ENCODE measurements at regions not wholly inside any gene's neighbourhood (a gene's known extent, or its start where the extent isn't known, plus 50 kb on each side); places are given as distances from the start of the nearest gene placed in this dataset.
"Not testable (repeated sequence)": the region's sequence is repeated elsewhere in the genome, so short reads cannot be mapped to it uniquely, and the experiment has no call there.

DNA sequence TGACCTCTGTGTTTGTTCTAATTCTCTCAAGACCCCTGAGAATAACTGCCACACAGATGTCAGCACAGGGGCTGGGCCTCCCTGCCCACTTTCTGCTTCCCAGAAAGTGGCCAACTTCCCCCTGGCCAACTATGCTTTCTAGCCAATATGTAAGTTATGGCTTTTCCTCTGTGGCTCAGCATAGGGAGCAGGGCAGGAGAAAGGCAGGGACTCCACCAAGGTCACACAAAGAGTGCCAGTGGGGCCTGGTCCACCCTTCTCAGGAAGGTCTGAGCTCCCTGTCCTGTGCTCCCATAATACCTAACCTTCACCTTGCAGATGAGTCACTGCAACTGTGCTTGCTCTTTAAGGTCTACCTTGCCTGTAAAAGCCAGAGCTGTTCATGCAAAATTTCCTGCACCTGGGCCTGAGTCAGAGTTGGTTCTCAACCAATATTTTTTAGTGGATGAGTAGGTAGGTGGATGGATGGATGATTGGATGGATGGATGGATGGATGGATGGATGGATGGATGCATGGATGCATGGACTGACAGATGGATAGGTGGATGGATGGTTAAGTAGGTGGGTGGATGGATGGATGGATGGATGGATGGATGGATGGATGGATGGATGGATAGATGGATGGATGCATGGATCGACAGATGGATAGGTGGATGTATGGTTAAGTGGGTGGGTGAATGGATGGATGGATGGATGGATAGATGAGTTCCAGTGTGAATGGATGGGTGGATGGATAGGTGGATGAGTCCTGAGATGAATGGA, 64.2 kb downstream of the DIO3 start:
- no peaks in the 10 kb centered on the region; a peak in 1 of 22 replicates for H4K20me1 ChIP-seq
- no peaks in the 10 kb centered on the region for H3K36me3 ChIP-seq
- H3K4me3 ChIP-seq = no peak overlapping the region
- TF ChIP-seq Cebpa-rat (IDR thresholded peaks at IDR 0.05) = no peak
- no peaks in the 10 kb centered on the region for H3K9me3 ChIP-seq (replicated peaks in 1 of 11)
- peaks cover 0 to 5% (median 0%) of the 10 kb centered on the region in 11 experiments; a peak in 1 of 22 replicates for H3K27me3 ChIP-seq
- no peak overlapping the region for H3K4me2 ChIP-seq
- H3K4me1 ChIP-seq = peaks cover 5 to 32% (median 28%) of the 10 kb centered on the region in 10 experiments
- no peak overlapping the region for H3K9ac ChIP-seq
- H3K27ac ChIP-seq = no peak overlapping the region

DNA sequence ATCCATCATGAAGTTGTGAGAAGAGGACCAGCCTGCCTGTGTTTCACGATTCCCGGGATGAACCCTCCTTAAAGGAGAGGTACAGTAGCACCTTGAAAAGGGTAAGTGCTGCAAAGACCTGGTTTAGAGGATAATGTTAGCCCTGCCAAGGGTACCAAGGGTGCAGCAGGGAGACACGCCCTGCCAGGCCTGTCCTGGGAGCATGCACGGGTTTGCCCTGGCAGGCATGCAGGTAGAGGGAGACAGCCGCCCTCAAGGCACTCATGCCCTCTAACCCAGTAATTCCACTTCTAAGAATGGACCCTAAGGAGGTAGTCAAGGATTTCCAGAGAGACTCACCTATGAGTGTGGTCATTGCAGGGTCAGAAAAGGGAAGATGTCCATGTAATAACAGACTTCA, 65.0 kb downstream of the DIO3 start:
- Histone ChIP-seq H3K27me3 (peaks cover 0 to 5% (median 0%) of the 10 kb centered on the region in 11 experiments; a peak in 1 of 22 replicates), H3K4me1 (peaks cover 5 to 29% (median 28%) of the 10 kb centered on the region in 10 experiments), H3K4me2 (no peak overlapping the region), H3K36me3 (no peaks in the 10 kb centered on the region), H4K20me1 (no peaks in the 10 kb centered on the region; a peak in 1 of 22 replicates), H3K9me3 (replicated peaks in 1 of 11) (no peaks in the 10 kb centered on the region), H3K27ac (no peak overlapping the region), H3K4me3 (no peak overlapping the region), H3K9ac (no peak overlapping the region)
- TF ChIP-seq Cebpa-rat (IDR thresholded peaks at IDR 0.05) = no peak

GRCh38 chr14:101627915-101628262, 66.6 kb downstream of the DIO3 start:
- peak overlapping the region; percentile 64 to 95 (median 71) for H3K4me2 ChIP-seq
- peak overlapping the region in 3 of 10 experiments; percentile 31 to 41 (median 34); a peak in 4 of 20 replicates for H3K4me3 ChIP-seq
- no peak for TF ChIP-seq Cebpa-rat (IDR thresholded peaks at IDR 0.05)
- peaks cover 0 to 5% (median 0%) of the 10 kb centered on the region in 11 experiments; a peak in 1 of 22 replicates for H3K27me3 ChIP-seq
- no peak overlapping the region; a peak in 1 of 22 replicates for H3K27ac ChIP-seq
- peak overlapping the region in 4 of 11 experiments; percentile 5 to 49 (median 18); a peak in 5 of 22 replicates for H3K9ac ChIP-seq
- H4K20me1 ChIP-seq = no peaks in the 10 kb centered on the region; a peak in 1 of 22 replicates
- H3K4me1 ChIP-seq = peaks cover 8 to 16% (median 15%) of the 10 kb centered on the region in 10 experiments
- no peaks in the 10 kb centered on the region for H3K36me3 ChIP-seq
- no peaks in the 10 kb centered on the region for H3K9me3 ChIP-seq (replicated peaks in 1 of 11)

GRCh38 chr14:101628471-101628966, 67.2 kb downstream of the DIO3 start:
- no peak for TF ChIP-seq Cebpa-rat (IDR thresholded peaks at IDR 0.05)
- H3K27me3 ChIP-seq = peaks cover 0 to 5% (median 0%) of the 10 kb centered on the region in 11 experiments; a peak in 1 of 22 replicates
- peak overlapping the region; percentile 64 to 95 (median 71) for H3K4me2 ChIP-seq
- H3K27ac ChIP-seq = peak overlapping the region in 1 of 11 experiments; percentile 20; a peak in 1 of 22 replicates
- H3K4me1 ChIP-seq = peaks cover 11 to 19% (median 15%) of the 10 kb centered on the region in 10 experiments
- H3K9ac ChIP-seq = peak overlapping the region in 4 of 11 experiments; percentile 9 to 55 (median 28); a peak in 3 of 22 replicates
- peak overlapping the region in 3 of 10 experiments; percentile 31 to 41 (median 34); a peak in 4 of 20 replicates for H3K4me3 ChIP-seq
- no peaks in the 10 kb centered on the region for H3K36me3 ChIP-seq
- H4K20me1 ChIP-seq = no peaks in the 10 kb centered on the region; a peak in 1 of 22 replicates
- H3K9me3 ChIP-seq (replicated peaks in 1 of 11) = no peaks in the 10 kb centered on the region

DNA sequence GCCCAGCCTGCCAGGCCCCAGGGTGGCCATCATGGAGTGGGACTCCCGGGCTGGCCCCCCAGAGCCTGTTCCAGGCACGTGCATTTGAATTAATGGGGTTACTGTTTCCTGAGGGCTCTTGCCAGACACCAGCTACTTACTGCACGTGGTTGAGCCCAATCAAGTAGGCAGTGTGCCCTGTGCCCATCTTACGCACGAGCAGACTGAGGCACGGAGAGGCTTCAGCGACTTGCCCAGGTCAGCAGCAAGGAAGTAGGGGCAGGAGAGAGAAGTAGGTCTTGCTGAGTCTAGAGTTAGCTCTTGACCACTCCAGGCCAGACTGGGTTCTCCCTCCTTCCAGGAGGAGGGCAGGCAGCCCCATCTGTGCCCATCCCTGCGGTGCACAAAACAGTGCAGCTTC, 67.7 kb downstream of the DIO3 start:
- Histone ChIP-seq H3K4me1 (peaks cover 11 to 21% (median 16%) of the 10 kb centered on the region in 10 experiments), H3K9ac (peak overlapping the region in 3 of 11 experiments; percentile 13 to 55 (median 43); a peak in 2 of 22 replicates), H3K9me3 (replicated peaks in 1 of 11) (no peaks in the 10 kb centered on the region), H3K4me3 (no peak overlapping the region), H3K4me2 (peak overlapping the region in 10 of 11 experiments; percentile 64 to 95 (median 72); a peak in 14 of 22 replicates), H4K20me1 (no peaks in the 10 kb centered on the region; a peak in 1 of 22 replicates), H3K27ac (0 out of 22 replicates have a peak overlapping the region, but pooled peaks of 1 of the 11 experiments have one; percentile 20), H3K36me3 (no peaks in the 10 kb centered on the region), H3K27me3 (peaks cover 0 to 5% (median 0%) of the 10 kb centered on the region in 11 experiments; a peak in 1 of 22 replicates)
- TF ChIP-seq Cebpa-rat (IDR thresholded peaks at IDR 0.05) = no peak

DNA sequence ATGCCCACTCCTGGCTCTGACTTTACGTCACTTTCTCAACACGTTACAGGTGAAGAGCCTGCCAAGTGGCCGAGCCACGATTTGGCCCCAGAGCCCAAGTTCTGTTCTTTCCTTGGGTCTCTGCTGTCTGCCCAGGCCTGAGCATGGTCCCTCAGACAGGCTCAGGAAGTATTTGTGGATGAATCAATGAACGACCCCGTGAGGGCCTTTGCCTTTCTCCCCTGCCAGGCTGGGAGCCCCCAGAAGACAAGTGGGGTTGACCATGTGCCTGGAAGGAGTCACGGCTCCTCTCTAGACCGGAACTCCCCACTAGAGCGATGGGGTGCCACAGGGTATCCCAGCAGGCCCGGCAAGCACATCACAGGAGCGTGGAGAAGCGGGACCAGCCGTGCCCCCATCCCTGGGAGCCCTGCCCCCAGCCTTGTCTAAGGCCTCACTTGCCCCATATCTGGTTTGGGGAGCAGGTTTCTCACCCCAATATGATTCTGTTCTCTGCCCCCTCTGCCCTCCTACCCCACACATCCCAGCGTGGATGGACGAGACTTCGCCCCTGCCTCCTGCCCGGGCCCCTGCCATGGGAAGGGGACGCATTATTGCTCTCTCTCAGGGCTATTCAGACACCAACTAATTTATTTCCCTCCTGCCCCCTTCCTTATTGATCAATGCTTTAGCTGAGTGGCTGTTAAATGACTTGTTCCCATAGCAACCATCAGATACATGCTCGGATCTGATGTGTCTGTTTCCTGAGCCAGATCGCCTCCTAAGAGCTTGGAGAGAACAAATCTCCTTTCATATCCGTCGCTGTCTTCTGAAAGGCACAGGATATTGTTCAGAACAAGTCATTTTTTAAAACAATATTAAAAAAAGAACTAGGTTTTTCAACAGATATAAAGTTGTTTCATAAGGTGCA, 69.0 kb downstream of the DIO3 start:
- peaks cover 0 to 5% (median 0%) of the 10 kb centered on the region in 11 experiments; a peak in 2 of 22 replicates for H3K9me3 ChIP-seq (replicated peaks in 1 of 11)
- no peak for TF ChIP-seq Cebpa-rat (IDR thresholded peaks at IDR 0.05)
- H3K27me3 ChIP-seq = peaks cover 0 to 5% (median 0%) of the 10 kb centered on the region in 11 experiments; a peak in 1 of 22 replicates
- H3K4me3 ChIP-seq = no peak overlapping the region
- H3K27ac ChIP-seq = no peak overlapping the region
- H3K4me2 ChIP-seq = no peak overlapping the region
- H3K9ac ChIP-seq = no peak overlapping the region
- H3K4me1 ChIP-seq = peaks cover 12 to 29% (median 20%) of the 10 kb centered on the region in 10 experiments
- H3K36me3 ChIP-seq = no peaks in the 10 kb centered on the region
- no peaks in the 10 kb centered on the region; a peak in 1 of 22 replicates for H4K20me1 ChIP-seq

DNA sequence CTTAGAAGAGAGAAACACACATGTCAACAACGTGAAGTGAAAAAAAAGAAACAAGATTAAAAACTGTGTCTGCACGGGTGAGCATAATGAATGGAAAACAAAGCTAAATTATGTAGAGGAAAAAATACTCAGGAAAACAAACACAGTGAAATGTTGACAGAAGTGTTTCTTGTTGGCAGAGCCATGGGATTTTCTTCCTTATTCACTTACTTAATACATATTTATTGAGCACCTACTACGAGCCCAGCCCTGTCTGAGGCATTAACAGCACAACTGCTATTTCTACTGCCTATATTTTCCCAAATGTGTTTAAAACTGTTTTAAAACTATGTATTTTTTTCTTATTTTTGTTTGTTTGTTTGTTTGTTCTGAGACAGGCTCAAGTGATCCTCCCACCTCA, 69.9 kb downstream of the DIO3 start:
- Histone ChIP-seq H3K9me3 (replicated peaks in 1 of 11) (peaks cover 0 to 5% (median 0%) of the 10 kb centered on the region in 11 experiments; a peak in 2 of 22 replicates), H4K20me1 (no peaks in the 10 kb centered on the region), H3K4me1 (peaks cover 12 to 29% (median 20%) of the 10 kb centered on the region in 10 experiments), H3K9ac (no peak overlapping the region), H3K36me3 (no peaks in the 10 kb centered on the region), H3K4me2 (no peak overlapping the region), H3K27me3 (peaks cover 0 to 5% (median 0%) of the 10 kb centered on the region in 11 experiments; a peak in 1 of 22 replicates), H3K27ac (no peak overlapping the region), H3K4me3 (no peak overlapping the region)
- no peak for TF ChIP-seq Cebpa-rat (IDR thresholded peaks at IDR 0.05)

DNA sequence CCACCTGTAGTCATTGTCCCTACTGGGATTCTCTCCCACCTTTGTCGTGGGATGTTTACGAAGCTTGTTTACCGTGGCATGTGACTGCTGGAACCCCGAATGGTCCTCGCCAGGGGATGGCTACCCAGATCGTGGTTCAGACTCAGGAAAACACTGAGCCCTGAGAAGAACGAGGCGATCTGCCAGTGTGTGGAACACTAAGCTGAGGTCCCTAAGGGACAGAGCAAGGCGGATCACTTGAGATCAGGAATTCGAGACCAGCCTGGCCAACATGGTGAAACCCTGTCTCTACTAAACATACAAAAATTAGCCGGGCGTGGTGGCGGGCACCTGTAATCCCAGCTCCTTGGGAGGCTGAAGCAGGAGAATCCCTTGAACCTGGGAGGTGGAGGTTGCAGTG, 70.7 kb downstream of the DIO3 start:
- not testable (repeated sequence) for H3K36me3 ChIP-seq; H3K9ac ChIP-seq; H3K4me3 ChIP-seq; H3K4me2 ChIP-seq; H3K9me3 ChIP-seq (replicated peaks in 1 of 11); H3K27ac ChIP-seq; H3K27me3 ChIP-seq; H4K20me1 ChIP-seq
- H3K4me1 ChIP-seq = peaks cover 12 to 29% (median 20%) of the 10 kb centered on the region in 10 experiments
